MCF 10A (cell line): ENCODE measurements at regions not wholly inside any gene's neighbourhood (a gene's known extent, or its start where the extent isn't known, plus 50 kb on each side); places are given as distances from the start of the nearest gene placed in this dataset.
"Not testable (repeated sequence)": the region's sequence is repeated elsewhere in the genome, so short reads cannot be mapped to it uniquely, and the experiment has no call there.

Experiments
- BruUV-seq: library from RNA; stranded (reverse); fragments of 400-500 nt; replicated peaks from 2 replicates; lab custom pipeline; 2021; lab: Mats Ljungman, UMichigan
- CTCF ChIA-PET: fragments of 300-600 bp; sonication (Branson Sonifier 250); formaldehyde crosslinking; extraction: SDS; loops from one replicate; lab custom pipeline; 2021; ENCODE audit warnings: antibody characterized with exemption, inconsistent platforms; lab: Yijun Ruan, JAX
- POLR2A ChIA-PET: fragments of 300-600, 350-650 bp; sonication (Branson Sonifier 250); formaldehyde crosslinking; extraction: SDS; loops from one replicate; lab custom pipeline; 2020; ENCODE audit warnings: antibody characterized with exemption, inconsistent platforms; lab: Yijun Ruan, JAX
- DNase-seq: peaks from one replicate; pipeline ENCODE4 v3.0.0-alpha.2; 2018; ENCODE audit not compliant: unreplicated experiment
- H3K27ac Mint-ChIP-seq: one replicate; pipeline ENCODE4 v1.8.0; 2022; ENCODE audit warnings: mild to moderate bottlenecking, low read depth, mixed read lengths; ENCODE audit not compliant: unreplicated experiment
- H3K27me3 Mint-ChIP-seq: one replicate; pipeline ENCODE4 v1.8.0; 2022; ENCODE audit warnings: mixed read lengths; ENCODE audit not compliant: insufficient read depth, unreplicated experiment
- H3K36me3 Mint-ChIP-seq: one replicate; pipeline ENCODE4 v1.8.0; 2022; ENCODE audit warnings: mild to moderate bottlenecking, moderate library complexity, mixed read lengths; ENCODE audit not compliant: insufficient read depth, unreplicated experiment
- H3K4me1 Mint-ChIP-seq: one replicate; pipeline ENCODE4 v1.8.0; 2022; ENCODE audit warnings: mixed read lengths; ENCODE audit not compliant: insufficient read depth, unreplicated experiment
- H3K4me3 Mint-ChIP-seq: one replicate; pipeline ENCODE4 v1.8.0; 2022; ENCODE audit warnings: mild to moderate bottlenecking, moderate library complexity, mixed read lengths; ENCODE audit not compliant: unreplicated experiment
- H3K9me3 Mint-ChIP-seq: one replicate; pipeline ENCODE4 v1.8.0; 2022; ENCODE audit warnings: mixed read lengths; ENCODE audit not compliant: unreplicated experiment
- intact Hi-C: fragments of 100-400 bp; cut with micrococcal nuclease; formaldehyde crosslinking; loops from 2 replicates; pipeline ENCODE4 v1.14.1; 2022
- TF ChIP-seq, protein P1 (sequence below): fragments of 200-600 bp; IDR thresholded peaks from one replicate; pipeline ENCODE4 v1.8.0; 2022; ENCODE audit warnings: antibody characterized with exemption, mild to moderate bottlenecking; ENCODE audit not compliant: unreplicated experiment

DNA sequence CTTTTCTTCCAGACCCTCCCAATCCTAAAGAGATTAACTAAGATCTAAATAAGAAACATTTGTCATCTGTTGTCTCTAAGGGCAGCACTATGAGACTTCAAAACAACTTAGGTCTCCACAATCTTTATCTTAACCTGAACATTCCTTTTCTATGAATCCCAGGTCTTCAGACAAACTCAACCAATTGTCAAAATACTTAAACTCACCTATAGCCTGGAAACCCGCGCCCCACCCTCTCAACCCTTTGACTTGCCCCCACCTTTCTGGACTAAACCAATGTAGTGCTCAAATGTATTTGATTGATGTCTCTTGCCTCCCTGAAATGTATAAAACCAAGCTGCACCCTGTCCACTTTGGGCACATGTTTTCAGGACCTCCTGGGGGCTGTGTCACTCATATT, 76.5 kb upstream of the DMRT1 start:
- no peak overlapping the region for H3K4me3 Mint-ChIP-seq
- CTCF ChIA-PET = interaction anchor here (0.6 to 2.4 kb wide), 18 partner anchors 9 to 419 kb away, joined by 3 to 12 read pairs (median 4); no protein-coding TSS in a partner anchor
- peaks cover 24% of the 10 kb centered on the region for H3K27me3 Mint-ChIP-seq
- intact Hi-C loops = loop anchor here (1.0 kb wide), 2 partner anchors 151 to 379 kb away; no protein-coding TSS in a partner anchor
- TF ChIP-seq, protein P1, sequence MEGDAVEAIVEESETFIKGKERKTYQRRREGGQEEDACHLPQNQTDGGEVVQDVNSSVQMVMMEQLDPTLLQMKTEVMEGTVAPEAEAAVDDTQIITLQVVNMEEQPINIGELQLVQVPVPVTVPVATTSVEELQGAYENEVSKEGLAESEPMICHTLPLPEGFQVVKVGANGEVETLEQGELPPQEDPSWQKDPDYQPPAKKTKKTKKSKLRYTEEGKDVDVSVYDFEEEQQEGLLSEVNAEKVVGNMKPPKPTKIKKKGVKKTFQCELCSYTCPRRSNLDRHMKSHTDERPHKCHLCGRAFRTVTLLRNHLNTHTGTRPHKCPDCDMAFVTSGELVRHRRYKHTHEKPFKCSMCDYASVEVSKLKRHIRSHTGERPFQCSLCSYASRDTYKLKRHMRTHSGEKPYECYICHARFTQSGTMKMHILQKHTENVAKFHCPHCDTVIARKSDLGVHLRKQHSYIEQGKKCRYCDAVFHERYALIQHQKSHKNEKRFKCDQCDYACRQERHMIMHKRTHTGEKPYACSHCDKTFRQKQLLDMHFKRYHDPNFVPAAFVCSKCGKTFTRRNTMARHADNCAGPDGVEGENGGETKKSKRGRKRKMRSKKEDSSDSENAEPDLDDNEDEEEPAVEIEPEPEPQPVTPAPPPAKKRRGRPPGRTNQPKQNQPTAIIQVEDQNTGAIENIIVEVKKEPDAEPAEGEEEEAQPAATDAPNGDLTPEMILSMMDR = no peak
- no TSS peak for BruUV-seq
- H3K27ac Mint-ChIP-seq = no peak overlapping the region
- H3K9me3 Mint-ChIP-seq = peaks cover 11% of the 10 kb centered on the region
- POLR2A ChIA-PET = interaction anchor here (1.2 to 2.6 kb wide), 2 partner anchors 27 to 78 kb away, joined by 3 to 6 read pairs; no protein-coding TSS in a partner anchor
- H3K4me1 Mint-ChIP-seq = peaks cover 5% of the 10 kb centered on the region
- no peak for DNase-seq
- peaks cover 6% of the 10 kb centered on the region for H3K36me3 Mint-ChIP-seq

DNA sequence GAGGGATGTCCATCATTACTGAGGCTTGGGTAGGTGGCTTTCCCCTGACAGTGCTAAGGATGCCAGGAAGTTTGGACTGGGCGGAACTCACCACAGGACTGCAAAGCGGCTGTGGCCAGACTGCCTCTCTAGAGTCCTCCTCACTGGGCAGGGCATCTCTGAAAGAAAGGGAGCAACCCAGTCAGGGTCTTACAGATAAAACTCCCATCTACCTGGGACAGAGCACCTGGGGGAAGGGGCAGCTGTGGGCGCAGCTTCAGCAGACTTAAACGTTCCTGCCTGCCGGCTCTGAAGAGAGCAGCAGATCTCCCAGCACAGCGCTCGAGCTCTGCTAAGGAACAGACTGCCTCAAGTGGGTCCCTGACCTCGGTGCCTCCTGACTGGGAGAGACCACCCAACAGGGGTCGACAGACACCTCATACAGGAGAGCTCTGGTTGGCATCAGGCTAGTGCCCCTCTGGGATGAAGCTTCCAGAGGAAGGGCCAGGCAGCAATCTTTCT, 74.4 kb upstream of the DMRT1 start:
- not testable (repeated sequence) for H3K4me3 Mint-ChIP-seq, DNase-seq, BruUV-seq

DNA sequence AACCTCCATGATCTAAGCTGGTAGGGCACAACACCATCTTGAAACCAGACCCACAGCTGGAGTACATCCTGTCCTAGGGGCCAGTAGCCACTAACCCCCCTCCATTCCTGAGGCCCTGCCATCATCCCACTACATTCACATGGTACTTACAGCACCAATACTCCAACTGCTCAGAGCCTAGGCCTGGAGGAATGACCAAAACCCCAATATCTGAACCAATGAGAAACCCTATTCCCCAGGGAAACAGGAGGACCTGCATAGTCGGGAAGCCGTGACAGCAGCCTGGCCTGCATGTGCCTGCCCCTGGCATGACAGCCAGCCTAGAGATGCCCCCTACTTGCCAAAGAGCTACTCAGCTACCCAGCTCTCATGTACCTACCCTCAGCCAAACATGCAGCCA, 65.4 kb upstream of the DMRT1 start:
- ChIA-PET POLR2A (no interaction called here), CTCF (interaction anchor here (0.5 to 1.2 kb wide), 3 partner anchors 12 to 293 kb away, joined by 4 to 5 read pairs (median 4); no protein-coding TSS in a partner anchor)
- no peak overlapping the region for H3K4me3 Mint-ChIP-seq
- TF ChIP-seq, protein P1 = no peak
- BruUV-seq = no TSS peak
- H3K36me3 Mint-ChIP-seq = no peaks in the 10 kb centered on the region
- no peak for DNase-seq
- no peak overlapping the region for H3K27ac Mint-ChIP-seq
- H3K27me3 Mint-ChIP-seq = peaks cover 9% of the 10 kb centered on the region
- peaks cover 8% of the 10 kb centered on the region for H3K9me3 Mint-ChIP-seq
- intact Hi-C loops = no loop called here
- H3K4me1 Mint-ChIP-seq = no peaks in the 10 kb centered on the region

More for the DNA sequence above, 74.4 kb upstream of the DMRT1 start:
- intact Hi-C loops, H3K4me1 Mint-ChIP-seq, POLR2A ChIA-PET, H3K36me3 Mint-ChIP-seq, H3K27ac Mint-ChIP-seq: not testable (repeated sequence)
- CTCF ChIA-PET = interaction anchor here (0.6 to 1.9 kb wide), 2 partner anchors 25 to 153 kb away, joined by 3 to 4 read pairs; no protein-coding TSS in a partner anchor
- Mint-ChIP-seq H3K9me3 (peaks cover 11% of the 10 kb centered on the region), H3K27me3 (peaks cover 44% of the 10 kb centered on the region)

DNA sequence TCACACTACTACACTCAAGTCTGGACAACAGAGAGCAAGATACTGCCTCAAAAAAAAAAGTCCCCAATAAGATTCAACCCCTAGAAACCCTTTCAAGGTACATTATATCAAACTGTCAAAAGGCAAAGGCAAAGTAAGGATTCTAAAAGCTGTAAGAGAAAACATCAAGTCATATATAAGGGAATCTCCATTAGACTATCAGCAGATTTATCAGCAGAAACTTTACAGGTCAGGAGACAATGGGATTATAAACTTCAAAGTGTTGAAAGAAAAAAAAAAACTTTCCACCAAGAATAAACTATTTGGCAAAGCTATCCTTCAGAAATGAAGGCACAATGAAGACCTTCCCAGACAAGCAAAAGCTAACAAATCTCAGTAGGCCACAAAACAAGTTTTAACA, 63.5 kb upstream of the DMRT1 start:
- H3K4me3 Mint-ChIP-seq = no peak overlapping the region
- ChIA-PET CTCF (interaction anchor here (0.6 to 1.3 kb wide), 3 partner anchors 8 to 14 kb away, joined by 3 to 4 read pairs (median 3); no protein-coding TSS in a partner anchor), POLR2A (no interaction called here)
- H3K27me3 Mint-ChIP-seq = no peaks in the 10 kb centered on the region
- no peak overlapping the region for H3K27ac Mint-ChIP-seq
- intact Hi-C loops = no loop called here
- BruUV-seq = no TSS peak
- DNase-seq = no peak
- H3K36me3 Mint-ChIP-seq = peaks cover under 1% of the 10 kb centered on the region
- H3K9me3 Mint-ChIP-seq = peaks cover 8% of the 10 kb centered on the region
- TF ChIP-seq, protein P1 = no peak
- H3K4me1 Mint-ChIP-seq = no peaks in the 10 kb centered on the region
